ENCODE measurements at regions not wholly inside any gene's neighbourhood (a gene's known extent, or its start where the extent isn't known, plus 50 kb on each side); places are given as distances from the start of the nearest gene placed in this dataset.

GRCh38 chr2:17065536-17065935, 399.9 kb upstream of the CYRIA start:
- no peaks in the 10 kb centered on the region for H4K20me1 ChIP-seq (ENCODE audit: low read depth)
- no peaks in the 10 kb centered on the region for H3K36me3 Mint-ChIP-seq
- H3K4me1 ChIP-seq: no peaks in the 10 kb centered on the region
- no peaks in the 10 kb centered on the region for H3K79me2 ChIP-seq (ENCODE audit: low read depth)
- H3K9me3 Mint-ChIP-seq: peaks cover 4% of the 10 kb centered on the region
- no peak overlapping the region for H3K9ac ChIP-seq
- H3K9me3 ChIP-seq (ENCODE audit: low read depth): no peaks in the 10 kb centered on the region
- H3K27ac ChIP-seq: no peak overlapping the region
- no peak for DNase-seq (ENCODE audit: low spot score)
- H3K4me2 ChIP-seq: no peak overlapping the region
- TF ChIP-seq EZH2phosphoT487 (IDR thresholded peaks at IDR 0.05) (no peak), CTCF (IDR thresholded peaks at IDR 0.05) (no peak), EZH2 (IDR thresholded peaks at IDR 0.05) (no peak)
- no peaks in the 10 kb centered on the region for H3K4me1 Mint-ChIP-seq
- no peak overlapping the region for H3K4me3 ChIP-seq
- H3F3A ChIP-seq (ENCODE audit: low read depth): no peaks in the 10 kb centered on the region
- H3K36me3 ChIP-seq: no peaks in the 10 kb centered on the region
- peaks cover 2% of the 10 kb centered on the region for H3K27me3 Mint-ChIP-seq (ENCODE audit: insufficient read depth, low read depth)
- H3K4me3 Mint-ChIP-seq: no peak overlapping the region
- no peaks in the 10 kb centered on the region for H3K27me3 ChIP-seq
- H2AFZ ChIP-seq (replicated peaks): no peak overlapping the region
- no peak overlapping the region for H3K27ac Mint-ChIP-seq

DNA sequence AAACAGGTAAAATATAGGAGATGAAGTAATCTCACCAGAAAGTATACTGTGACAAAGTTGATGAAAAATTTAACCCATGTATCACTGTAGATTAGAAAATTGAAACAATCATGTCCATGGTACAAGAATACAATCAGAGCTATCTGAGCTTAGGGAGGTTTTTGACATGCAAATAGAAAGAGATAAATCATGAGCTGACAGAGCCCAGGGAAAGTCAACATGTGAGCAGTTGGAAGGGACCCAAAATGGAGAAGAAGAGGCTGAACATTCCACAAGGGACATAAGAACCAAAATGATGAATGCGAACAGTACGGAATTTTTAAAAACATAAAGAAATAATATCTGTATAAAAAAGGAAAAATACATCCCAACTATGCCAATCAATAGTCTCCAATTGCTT, 395.4 kb upstream of the CYRIA start:
- Mint-ChIP-seq H3K9me3 (no peaks in the 10 kb centered on the region), H3K4me3 (no peak overlapping the region), H3K27ac (no peak overlapping the region), H3K27me3 (ENCODE audit: insufficient read depth, low read depth) (peaks cover 4% of the 10 kb centered on the region), H3K36me3 (no peaks in the 10 kb centered on the region), H3K4me1 (peaks cover 30% of the 10 kb centered on the region)
- Histone ChIP-seq H3K27me3 (no peaks in the 10 kb centered on the region), H4K20me1 (ENCODE audit: low read depth) (peaks cover 9% of the 10 kb centered on the region), H3K4me1 (peaks cover 33% of the 10 kb centered on the region), H3K4me3 (no peak overlapping the region), H3K36me3 (no peaks in the 10 kb centered on the region), H3K9ac (no peak overlapping the region), H3K79me2 (ENCODE audit: low read depth) (no peaks in the 10 kb centered on the region), H2AFZ (replicated peaks) (no peak overlapping the region), H3F3A (ENCODE audit: low read depth) (peaks cover 18% of the 10 kb centered on the region), H3K9me3 (ENCODE audit: low read depth) (no peaks in the 10 kb centered on the region), H3K27ac (no peak overlapping the region), H3K4me2 (no peak overlapping the region)
- TF ChIP-seq CTCF (IDR thresholded peaks at IDR 0.05) (no peak), EZH2phosphoT487 (IDR thresholded peaks at IDR 0.05) (no peak), EZH2 (IDR thresholded peaks at IDR 0.05) (no peak)
- no peak for DNase-seq (ENCODE audit: low spot score)

GRCh38 chr2:17059458-17059857, 393.8 kb upstream of the CYRIA start:
- no peaks in the 10 kb centered on the region for H3K36me3 Mint-ChIP-seq
- Histone ChIP-seq H3K79me2 (ENCODE audit: low read depth) (no peaks in the 10 kb centered on the region), H3K36me3 (no peaks in the 10 kb centered on the region), H2AFZ (replicated peaks) (no peak overlapping the region), H3K27me3 (no peaks in the 10 kb centered on the region), H3K9ac (no peak overlapping the region), H3K4me2 (peak overlapping the region; percentile 62), H4K20me1 (ENCODE audit: low read depth) (peaks cover 9% of the 10 kb centered on the region), H3K27ac (no peak overlapping the region), H3K9me3 (ENCODE audit: low read depth) (no peaks in the 10 kb centered on the region), H3F3A (ENCODE audit: low read depth) (peaks cover 18% of the 10 kb centered on the region), H3K4me1 (peaks cover 34% of the 10 kb centered on the region), H3K4me3 (no peak overlapping the region)
- H3K27me3 Mint-ChIP-seq (ENCODE audit: insufficient read depth, low read depth): peaks cover 4% of the 10 kb centered on the region
- H3K4me1 Mint-ChIP-seq: peaks cover 36% of the 10 kb centered on the region
- H3K9me3 Mint-ChIP-seq: no peaks in the 10 kb centered on the region
- no peak overlapping the region for H3K27ac Mint-ChIP-seq
- TF ChIP-seq EZH2phosphoT487 (IDR thresholded peaks at IDR 0.05) (no peak), EZH2 (IDR thresholded peaks at IDR 0.05) (no peak), CTCF (IDR thresholded peaks at IDR 0.05) (no peak)
- no peak for DNase-seq (ENCODE audit: low spot score)
- H3K4me3 Mint-ChIP-seq: no peak overlapping the region

Data from neural progenitor cell (in vitro differentiated cells).